ENCODE measurements at regions not wholly inside any gene's neighbourhood (a gene's known extent, or its start where the extent isn't known, plus 50 kb on each side); places are given as distances from the start of the nearest gene placed in this dataset.

DNA sequence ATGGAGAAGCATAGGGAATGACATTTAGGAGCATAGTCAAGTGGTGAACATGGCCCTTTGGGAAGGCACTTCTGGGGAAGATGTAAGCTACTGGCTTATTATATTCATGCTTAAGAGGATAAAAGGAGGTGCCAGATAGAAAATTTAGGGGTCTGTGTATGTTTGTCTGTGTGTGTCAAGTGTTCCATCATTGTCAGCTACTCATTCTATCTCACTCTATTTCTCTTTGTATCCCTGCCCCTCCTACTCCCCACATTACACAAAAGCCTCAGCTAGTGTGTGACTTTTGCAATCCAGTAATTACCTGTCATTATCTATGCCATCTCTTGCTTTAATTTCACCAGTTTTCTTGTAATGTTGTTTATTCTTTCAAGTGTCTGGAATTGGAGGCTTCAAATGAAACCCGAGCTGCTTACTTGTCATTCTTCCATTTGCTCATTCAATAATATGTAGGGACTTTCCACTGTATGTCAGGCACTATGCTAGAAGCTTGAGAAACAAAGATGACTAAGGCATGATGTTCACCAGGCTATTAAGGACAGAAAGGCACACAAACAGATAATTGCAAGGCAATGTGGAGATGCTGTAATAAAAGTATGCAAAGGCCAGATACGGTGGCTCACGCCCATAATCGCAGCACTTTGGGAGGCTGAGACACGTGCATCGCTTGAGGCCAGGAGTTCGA lies 229.8 kb upstream of the TEX13C start:
- no peaks in the 10 kb centered on the region for H3K4me1 Mint-ChIP-seq
- DNase-seq = no peak
- H3K9me3 Mint-ChIP-seq = no peaks in the 10 kb centered on the region
- Histone ChIP-seq H3K9me3 (ENCODE audit: low read length) (no peaks in the 10 kb centered on the region), H3K27me3 (ENCODE audit: insufficient read depth, low read length, poor library complexity, severe bottlenecking) (no peaks in the 10 kb centered on the region), H3K4me3 (ENCODE audit: low read length) (no peak overlapping the region), H3K27ac (ENCODE audit: low read depth, low read length) (no peak overlapping the region), H3K4me1 (ENCODE audit: insufficient read depth, low read length) (no peaks in the 10 kb centered on the region), H3K36me3 (ENCODE audit: insufficient read depth, low read length) (no peaks in the 10 kb centered on the region)
- no peak overlapping the region for H3K27ac Mint-ChIP-seq
- H3K36me3 Mint-ChIP-seq = no peaks in the 10 kb centered on the region
- ChIA-PET CTCF (no interaction called here), POLR2A (no interaction called here)
- peaks cover 3 to 8% of the 10 kb centered on the region in 2 donors for H3K27me3 Mint-ChIP-seq
- H3K4me3 Mint-ChIP-seq = no peak overlapping the region

GRCh38 chrX:125093852-125094251 lies 225.8 kb upstream of the TEX13C start:
- no peak for DNase-seq
- Mint-ChIP-seq H3K4me1 (no peaks in the 10 kb centered on the region), H3K36me3 (no peaks in the 10 kb centered on the region), H3K27me3 (peaks cover 0 to 3% of the 10 kb centered on the region in 2 donors), H3K27ac (no peak overlapping the region), H3K4me3 (no peak overlapping the region), H3K9me3 (no peaks in the 10 kb centered on the region)
- ChIA-PET CTCF (no interaction called here), POLR2A (no interaction called here)
- H3K9me3 ChIP-seq (ENCODE audit: low read length) = no peaks in the 10 kb centered on the region
- H3K4me3 ChIP-seq (ENCODE audit: low read length) = no peak overlapping the region
- no peak overlapping the region for H3K27ac ChIP-seq (ENCODE audit: low read depth, low read length)
- no peaks in the 10 kb centered on the region for H3K36me3 ChIP-seq (ENCODE audit: insufficient read depth, low read length)
- H3K4me1 ChIP-seq (ENCODE audit: insufficient read depth, low read length) = no peaks in the 10 kb centered on the region
- no peaks in the 10 kb centered on the region for H3K27me3 ChIP-seq (ENCODE audit: insufficient read depth, low read length, poor library complexity, severe bottlenecking)

DNA sequence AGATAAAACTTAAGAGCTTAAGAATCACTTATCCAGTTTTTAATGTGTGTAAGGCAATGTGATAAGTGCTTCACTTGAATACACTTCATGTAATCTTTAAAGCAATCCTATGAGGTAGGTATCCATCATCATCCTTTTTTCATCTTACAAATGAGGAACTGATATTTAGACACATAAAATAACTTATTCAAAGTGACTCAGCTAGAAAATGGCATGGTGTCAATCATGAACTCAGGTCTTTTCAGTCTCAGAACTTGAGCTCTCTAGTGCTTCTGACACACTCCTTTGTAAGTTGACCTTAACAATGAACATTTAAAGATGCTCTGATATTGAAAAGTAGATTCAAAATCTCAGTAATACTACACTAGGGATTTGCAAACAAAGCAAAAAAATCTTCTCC lies 224.8 kb upstream of the TEX13C start:
- no peaks in the 10 kb centered on the region for H3K27me3 ChIP-seq (ENCODE audit: insufficient read depth, low read length, poor library complexity, severe bottlenecking)
- Mint-ChIP-seq H3K27ac (no peak overlapping the region), H3K36me3 (no peaks in the 10 kb centered on the region), H3K9me3 (no peaks in the 10 kb centered on the region), H3K4me3 (no peak overlapping the region), H3K27me3 (peaks cover under 1 to 3% of the 10 kb centered on the region in 2 donors), H3K4me1 (no peaks in the 10 kb centered on the region)
- H3K36me3 ChIP-seq (ENCODE audit: insufficient read depth, low read length) = no peaks in the 10 kb centered on the region
- H3K27ac ChIP-seq (ENCODE audit: low read depth, low read length) = no peak overlapping the region
- ChIA-PET CTCF (no interaction called here), POLR2A (no interaction called here)
- no peak for DNase-seq
- no peaks in the 10 kb centered on the region for H3K9me3 ChIP-seq (ENCODE audit: low read length)
- H3K4me1 ChIP-seq (ENCODE audit: insufficient read depth, low read length) = no peaks in the 10 kb centered on the region
- H3K4me3 ChIP-seq (ENCODE audit: low read length) = no peak overlapping the region

DNA sequence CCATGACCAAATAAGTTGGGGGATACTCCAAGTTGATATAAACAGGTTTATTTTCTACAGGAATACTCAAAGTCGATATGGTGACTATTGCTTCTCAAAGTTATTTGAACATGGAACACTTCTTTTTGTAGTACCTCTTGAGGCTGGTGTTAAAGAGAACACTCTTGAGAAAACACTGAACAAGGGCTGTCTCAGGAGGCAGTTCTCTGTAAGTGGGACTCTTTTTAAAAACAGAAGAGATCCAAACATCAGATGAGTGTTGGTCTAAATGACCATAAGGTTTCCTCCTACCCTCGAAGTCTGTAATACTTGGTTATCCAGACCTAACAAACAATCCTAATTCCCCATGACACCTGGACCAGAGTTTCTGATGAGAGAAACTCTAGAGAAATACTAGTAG lies 223.2 kb upstream of the TEX13C start:
- Mint-ChIP-seq H3K9me3 (no peaks in the 10 kb centered on the region), H3K36me3 (no peaks in the 10 kb centered on the region)
- CTCF ChIA-PET = no interaction called here

DNA sequence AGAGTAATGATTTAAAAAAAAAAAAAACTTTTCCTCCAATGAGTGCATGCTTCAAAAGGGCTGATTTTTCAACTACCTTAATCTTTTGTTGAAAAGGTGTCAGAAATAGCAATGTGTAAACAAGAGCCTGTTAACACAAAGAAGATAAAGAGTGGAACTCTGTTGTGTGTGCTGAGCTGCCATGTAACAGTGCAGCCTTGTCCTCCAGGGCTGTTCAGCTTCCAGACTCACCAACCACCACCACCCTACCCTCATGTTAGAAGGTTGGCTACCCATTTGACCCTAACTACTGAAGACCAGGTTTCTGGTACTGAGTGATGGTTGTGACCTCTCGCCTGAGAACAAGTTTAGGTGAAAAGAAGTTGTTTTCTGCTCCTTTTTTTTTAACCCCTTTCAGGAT lies 222.8 kb upstream of the TEX13C start:
- ChIA-PET CTCF (no interaction called here), POLR2A (no interaction called here)
- Mint-ChIP-seq H3K4me3 (no peak overlapping the region), H3K27ac (no peak overlapping the region), H3K9me3 (no peaks in the 10 kb centered on the region), H3K27me3 (peaks cover 0 to 3% of the 10 kb centered on the region in 2 donors), H3K36me3 (no peaks in the 10 kb centered on the region), H3K4me1 (no peaks in the 10 kb centered on the region)
- H3K9me3 ChIP-seq (ENCODE audit: low read length) = no peaks in the 10 kb centered on the region
- no peak overlapping the region for H3K27ac ChIP-seq (ENCODE audit: low read depth, low read length)
- no peaks in the 10 kb centered on the region for H3K36me3 ChIP-seq (ENCODE audit: insufficient read depth, low read length)
- no peaks in the 10 kb centered on the region for H3K4me1 ChIP-seq (ENCODE audit: insufficient read depth, low read length)
- no peak for DNase-seq
- H3K27me3 ChIP-seq (ENCODE audit: insufficient read depth, low read length, poor library complexity, severe bottlenecking) = no peaks in the 10 kb centered on the region
- H3K4me3 ChIP-seq (ENCODE audit: low read length) = no peak overlapping the region

More for the DNA sequence above, 223.2 kb upstream of the TEX13C start:
- H3K27ac Mint-ChIP-seq = no peak overlapping the region
- H3K9me3 ChIP-seq (ENCODE audit: low read length) = no peaks in the 10 kb centered on the region
- no peaks in the 10 kb centered on the region for H3K27me3 ChIP-seq (ENCODE audit: insufficient read depth, low read length, poor library complexity, severe bottlenecking)
- POLR2A ChIA-PET = no interaction called here
- H3K27me3 Mint-ChIP-seq = peaks cover 0 to 3% of the 10 kb centered on the region in 2 donors
- H3K4me3 ChIP-seq (ENCODE audit: low read length) = no peak overlapping the region
- DNase-seq = no peak
- H3K36me3 ChIP-seq (ENCODE audit: insufficient read depth, low read length) = no peaks in the 10 kb centered on the region
- no peaks in the 10 kb centered on the region for H3K4me1 ChIP-seq (ENCODE audit: insufficient read depth, low read length)
- no peak overlapping the region for H3K4me3 Mint-ChIP-seq
- H3K4me1 Mint-ChIP-seq = no peaks in the 10 kb centered on the region
- no peak overlapping the region for H3K27ac ChIP-seq (ENCODE audit: low read depth, low read length)

GRCh38 chrX:125101971-125102755 lies 217.5 kb upstream of the TEX13C start:
- Mint-ChIP-seq H3K9me3 (no peaks in the 10 kb centered on the region), H3K4me3 (no peak overlapping the region), H3K36me3 (no peaks in the 10 kb centered on the region), H3K4me1 (no peaks in the 10 kb centered on the region), H3K27me3 (peaks cover 3% of the 10 kb centered on the region in 2 donors), H3K27ac (no peak overlapping the region)
- Histone ChIP-seq H3K27me3 (ENCODE audit: insufficient read depth, low read length, poor library complexity, severe bottlenecking) (no peaks in the 10 kb centered on the region), H3K36me3 (ENCODE audit: insufficient read depth, low read length) (no peaks in the 10 kb centered on the region), H3K4me1 (ENCODE audit: insufficient read depth, low read length) (no peaks in the 10 kb centered on the region), H3K4me3 (ENCODE audit: low read length) (no peak overlapping the region), H3K9me3 (ENCODE audit: low read length) (no peaks in the 10 kb centered on the region), H3K27ac (ENCODE audit: low read depth, low read length) (no peak overlapping the region)
- DNase-seq = no peak
- POLR2A ChIA-PET = no interaction called here
- CTCF ChIA-PET = no interaction called here

DNA sequence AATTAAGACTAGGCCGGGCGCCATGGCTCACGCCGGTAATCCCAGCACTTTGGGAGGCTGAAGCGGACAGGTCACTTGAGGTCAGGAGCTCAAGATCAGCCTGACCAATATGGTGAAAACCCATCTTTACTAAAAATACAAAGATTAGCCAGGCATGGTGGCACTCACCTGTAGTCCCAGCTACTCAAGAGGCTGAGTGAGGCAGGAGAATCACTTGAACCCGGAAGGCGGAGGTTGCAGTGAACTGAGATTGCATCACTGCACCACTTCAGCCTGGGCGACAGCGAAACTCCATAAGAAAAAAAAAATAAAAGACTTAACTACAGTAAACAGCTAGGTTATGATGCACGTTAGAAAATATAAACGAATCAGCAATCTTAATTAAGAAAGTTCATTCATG lies 216.0 kb upstream of the TEX13C start:
- Histone ChIP-seq H3K4me3 (ENCODE audit: low read length) (no peak overlapping the region), H3K4me1 (ENCODE audit: insufficient read depth, low read length) (no peaks in the 10 kb centered on the region), H3K36me3 (ENCODE audit: insufficient read depth, low read length) (no peaks in the 10 kb centered on the region), H3K27me3 (ENCODE audit: insufficient read depth, low read length, poor library complexity, severe bottlenecking) (no peaks in the 10 kb centered on the region), H3K9me3 (ENCODE audit: low read length) (no peaks in the 10 kb centered on the region), H3K27ac (ENCODE audit: low read depth, low read length) (no peak overlapping the region)
- POLR2A ChIA-PET = no interaction called here
- CTCF ChIA-PET = no interaction called here
- Mint-ChIP-seq H3K27ac (no peak overlapping the region), H3K9me3 (no peaks in the 10 kb centered on the region), H3K36me3 (no peaks in the 10 kb centered on the region), H3K4me1 (no peaks in the 10 kb centered on the region), H3K27me3 (peaks cover 3% of the 10 kb centered on the region in 2 donors), H3K4me3 (no peak overlapping the region)
- no peak for DNase-seq

- Mint-ChIP-seq H3K4me1 (no peaks in the 10 kb centered on the region), H3K27me3 (peaks cover 6 to 9% of the 10 kb centered on the region in 2 donors), H3K9me3 (no peaks in the 10 kb centered on the region), H3K27ac (no peak overlapping the region), H3K4me3 (no peak overlapping the region), H3K36me3 (no peaks in the 10 kb centered on the region)
- POLR2A ChIA-PET = no interaction called here
- DNase-seq = no peak
- no peaks in the 10 kb centered on the region for H3K9me3 ChIP-seq (ENCODE audit: low read length)
- no peaks in the 10 kb centered on the region for H3K4me1 ChIP-seq (ENCODE audit: insufficient read depth, low read length)
- H3K27ac ChIP-seq (ENCODE audit: low read depth, low read length) = no peak overlapping the region
- H3K4me3 ChIP-seq (ENCODE audit: low read length) = no peak overlapping the region
- CTCF ChIA-PET = no interaction called here
- no peaks in the 10 kb centered on the region for H3K27me3 ChIP-seq (ENCODE audit: insufficient read depth, low read length, poor library complexity, severe bottlenecking)
- no peaks in the 10 kb centered on the region for H3K36me3 ChIP-seq (ENCODE audit: insufficient read depth, low read length)
These were observed 210.8 kb upstream of the TEX13C start for GRCh38 chrX:125108921-125109320.

Data from CD8-positive, alpha-beta memory T cell (primary cell).